Activated CD4-positive, alpha-beta T cell treated with anti-CD3 and anti-CD28 coated beads, Interleukin-2, amount 50 U/mL, for 4 hours (primary cell): ENCODE measurements at regions not wholly inside any gene's neighbourhood (a gene's known extent, or its start where the extent isn't known, plus 50 kb on each side); places are given as distances from the start of the nearest gene placed in this dataset.

Source experiments
- DNase-seq, 2 experiments: peaks; one replicate each; pipeline ENCODE4 v3.0.0-alpha.2; 2020

- no peak for DNase-seq
These were observed 78.0 kb upstream of the DRD2 start for GRCh38 chr11:113553235-113553634.

- DNase-seq: no peak
These were observed 77.1 kb upstream of the DRD2 start for GRCh38 chr11:113552271-113552670.

GRCh38 chr11:113551645-113552044 lies 76.4 kb upstream of the DRD2 start:
- no peak for DNase-seq

DNA sequence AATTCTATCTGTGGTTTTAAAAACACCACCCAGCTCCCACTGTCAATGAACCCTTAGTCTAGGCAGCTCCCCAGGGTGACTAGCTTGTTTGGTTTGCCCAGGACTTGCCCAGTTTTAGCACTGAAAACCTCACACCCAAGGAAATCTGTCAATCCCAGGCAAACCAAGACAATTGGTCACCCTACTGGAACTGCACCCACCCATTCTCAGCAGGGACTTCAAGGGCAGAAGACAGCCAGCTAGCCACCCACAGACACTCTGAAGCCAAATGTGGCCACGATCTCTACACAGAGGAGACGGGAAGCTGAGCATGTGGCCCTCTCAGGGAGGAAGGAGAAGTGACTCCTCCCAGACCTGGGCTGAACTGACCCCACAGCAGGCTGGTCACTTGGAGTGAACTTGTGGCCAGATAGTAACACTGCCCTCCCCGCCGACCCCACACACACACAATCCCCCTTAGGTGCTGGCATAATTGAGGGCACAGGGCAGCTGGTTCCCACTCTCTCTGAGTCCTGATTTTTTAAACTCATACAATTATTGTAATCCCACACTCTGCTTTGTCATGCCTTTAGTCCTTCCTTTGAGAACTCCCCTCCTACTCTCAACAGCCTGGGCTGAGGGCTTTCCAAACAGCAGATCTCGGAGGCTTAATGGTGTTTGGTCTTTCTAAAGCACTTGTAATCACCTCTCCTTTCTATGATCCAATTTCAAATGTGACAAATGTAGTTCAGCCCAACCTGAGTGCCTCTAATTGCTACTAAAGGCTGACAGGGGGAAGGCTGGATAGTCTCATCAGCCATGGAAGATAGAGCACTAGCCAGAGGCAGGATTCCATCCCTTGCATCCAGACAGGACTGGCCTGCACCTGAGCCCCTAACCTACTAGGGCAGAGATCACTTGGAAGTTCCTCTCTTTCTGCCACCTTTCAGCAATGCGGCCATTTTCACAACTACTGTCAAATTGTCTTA lies 74.7 kb upstream of the DRD2 start:
- DNase-seq: no peak

GRCh38 chr11:113549061-113549460 lies 73.9 kb upstream of the DRD2 start:
- DNase-seq: no peak

DNA sequence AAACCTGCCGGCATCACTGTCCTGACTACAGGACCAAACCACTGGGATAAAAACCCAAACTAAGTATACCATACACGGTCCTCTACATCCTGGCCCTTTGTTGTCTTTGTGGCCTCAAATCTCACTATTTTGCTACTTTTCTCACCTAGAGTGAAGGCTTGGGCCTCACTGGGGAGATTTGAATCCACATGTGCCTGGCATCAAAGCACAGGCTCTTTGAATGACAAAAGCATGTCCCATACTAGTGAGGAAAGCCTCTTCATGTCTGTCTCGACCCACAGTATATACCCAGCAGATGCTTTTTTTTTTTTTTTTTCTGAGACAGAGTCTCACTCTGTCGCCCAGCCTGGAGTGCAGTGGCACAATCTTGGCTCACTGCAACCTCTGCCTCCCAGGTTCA lies 72.5 kb upstream of the DRD2 start:
- DNase-seq: no peak

GRCh38 chr11:113546757-113547507 lies 71.7 kb upstream of the DRD2 start:
- no peak for DNase-seq

GRCh38 chr11:113542420-113542819 lies 67.2 kb upstream of the DRD2 start:
- no peak for DNase-seq

- DNase-seq: no peak
These were observed 65.5 kb upstream of the DRD2 start for GRCh38 chr11:113540416-113541330.

DNA sequence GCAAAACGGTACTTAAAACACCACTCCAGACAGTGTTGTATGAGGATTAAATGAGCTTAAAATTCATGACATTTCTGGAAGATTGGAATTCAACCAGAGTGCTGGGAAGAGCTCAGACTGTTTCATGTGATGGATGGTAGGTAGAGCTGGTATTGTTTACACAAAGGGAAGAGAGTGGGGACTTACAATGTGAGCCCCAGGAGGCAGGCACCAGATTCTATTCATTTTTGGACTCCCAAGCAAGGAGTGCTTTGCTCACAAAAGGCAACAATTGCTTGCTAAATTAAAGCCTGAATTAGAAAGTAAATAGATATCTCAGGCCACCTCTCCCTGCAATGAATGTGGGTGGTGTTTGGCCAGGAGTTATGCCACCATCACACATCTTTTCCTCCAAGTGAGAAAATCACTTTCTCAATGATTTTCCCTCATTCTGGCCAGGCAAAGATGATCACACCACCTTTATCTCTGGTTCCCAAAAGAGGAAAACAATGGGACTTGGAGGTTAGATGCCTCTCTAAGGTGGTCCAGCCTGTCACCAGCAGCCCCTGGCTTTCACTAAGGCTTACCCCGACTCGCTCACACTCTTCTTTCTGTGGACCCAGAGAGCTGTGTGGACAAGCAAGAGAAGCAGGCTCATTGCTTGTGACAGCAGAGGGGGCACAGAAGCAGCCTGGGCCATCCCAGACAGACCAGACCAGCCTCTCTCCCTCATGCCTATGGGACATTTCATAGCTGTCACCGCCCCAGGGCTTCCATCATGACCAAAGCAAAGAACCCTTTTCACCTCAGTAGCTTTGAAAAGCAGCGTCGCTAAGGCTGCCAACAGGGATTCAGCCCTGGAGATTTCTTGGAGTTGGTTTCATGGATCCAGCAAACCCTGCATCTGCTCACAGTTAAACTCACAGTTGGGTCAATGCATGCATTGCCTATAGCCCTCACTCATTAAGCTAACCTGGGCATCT lies 63.5 kb upstream of the DRD2 start:
- DNase-seq: no peak

- DNase-seq: no peak
These were observed 59.4 kb upstream of the DRD2 start for GRCh38 chr11:113534625-113535024.

DNA sequence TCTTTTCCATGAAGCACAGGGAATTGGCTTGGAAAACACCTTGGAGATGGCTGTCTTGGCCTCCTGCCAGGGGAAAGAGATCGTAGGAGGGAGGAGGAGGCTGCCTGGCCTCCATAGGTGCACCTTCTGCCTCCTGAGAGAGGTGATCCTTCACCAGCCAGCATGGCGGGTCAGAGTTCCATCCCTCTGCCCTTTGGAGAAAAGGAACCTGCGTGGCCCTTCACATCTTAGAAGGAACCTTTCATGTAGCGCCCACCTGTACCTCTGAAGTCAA lies 58.2 kb upstream of the DRD2 start:
- no peak for DNase-seq

DNA sequence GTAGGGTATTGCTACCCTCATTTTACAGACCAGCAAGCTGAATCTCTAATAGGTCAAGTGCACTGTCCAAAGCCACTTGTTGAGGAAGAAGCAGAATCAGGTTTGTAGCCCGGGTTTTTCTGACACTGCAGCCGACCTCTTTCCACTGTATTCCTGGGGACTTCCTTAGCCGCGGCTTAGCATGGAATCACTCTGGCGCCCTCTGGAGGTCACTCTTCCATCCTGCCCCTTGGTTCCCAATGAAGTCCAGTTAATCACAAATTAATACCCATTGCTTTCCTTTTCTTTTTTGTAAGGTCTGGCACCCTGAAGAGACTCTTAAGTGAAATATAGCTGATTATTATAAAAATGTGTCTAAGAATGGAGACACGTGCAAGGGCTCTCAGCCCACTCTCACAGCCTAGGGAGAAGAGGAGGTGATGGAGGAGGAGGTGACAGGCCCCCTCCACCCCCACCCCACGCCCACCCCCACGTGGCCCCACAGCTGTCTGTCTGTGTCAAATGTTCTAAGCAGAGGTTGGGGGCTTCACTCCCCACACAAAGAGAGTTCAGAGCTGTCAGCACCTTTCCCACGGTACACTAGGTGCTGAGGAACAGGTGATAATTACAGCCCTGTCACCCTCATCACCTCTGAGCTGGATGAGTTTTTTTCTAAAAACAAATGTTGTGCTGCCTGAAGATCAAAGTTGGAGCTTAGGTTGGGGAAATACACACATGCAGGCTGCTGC lies 57.7 kb upstream of the DRD2 start:
- DNase-seq: peak; percentile 43 to 46

GRCh38 chr11:113531575-113532451 lies 56.6 kb upstream of the DRD2 start:
- no peak for DNase-seq

GRCh38 chr11:113531083-113531482 lies 55.9 kb upstream of the DRD2 start:
- DNase-seq: no peak

- no peak for DNase-seq
These were observed 54.4 kb upstream of the DRD2 start for GRCh38 chr11:113529606-113530005.

DNA sequence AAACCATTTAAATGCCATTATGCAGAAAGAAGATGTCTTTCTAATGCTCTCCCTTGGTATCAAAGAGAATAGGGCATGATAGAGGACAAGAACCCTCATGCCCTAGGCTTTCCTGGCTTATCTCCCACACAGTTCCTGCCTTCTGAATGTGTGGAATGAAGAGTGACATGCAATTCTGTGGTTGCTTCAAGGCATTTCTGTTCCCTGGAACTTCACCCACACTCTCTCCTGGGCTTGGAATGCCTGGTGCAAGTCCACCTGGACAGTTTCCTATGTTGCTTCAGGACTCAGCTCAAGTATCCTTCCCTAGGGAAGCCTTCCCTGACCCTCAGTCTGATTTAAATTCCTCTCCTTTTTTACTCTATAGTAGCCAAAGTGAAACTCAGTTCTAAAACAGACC lies 53.8 kb upstream of the DRD2 start:
- DNase-seq: no peak

- no peak for DNase-seq
These were observed 51.3 kb upstream of the DRD2 start for GRCh38 chr11:113526521-113526920.
